ENCODE measurements at regions not wholly inside any gene's neighbourhood (a gene's known extent, or its start where the extent isn't known, plus 50 kb on each side); places are given as distances from the start of the nearest gene placed in this dataset.
"Not testable (repeated sequence)": the region's sequence is repeated elsewhere in the genome, so short reads cannot be mapped to it uniquely, and the experiment has no call there.

DNA sequence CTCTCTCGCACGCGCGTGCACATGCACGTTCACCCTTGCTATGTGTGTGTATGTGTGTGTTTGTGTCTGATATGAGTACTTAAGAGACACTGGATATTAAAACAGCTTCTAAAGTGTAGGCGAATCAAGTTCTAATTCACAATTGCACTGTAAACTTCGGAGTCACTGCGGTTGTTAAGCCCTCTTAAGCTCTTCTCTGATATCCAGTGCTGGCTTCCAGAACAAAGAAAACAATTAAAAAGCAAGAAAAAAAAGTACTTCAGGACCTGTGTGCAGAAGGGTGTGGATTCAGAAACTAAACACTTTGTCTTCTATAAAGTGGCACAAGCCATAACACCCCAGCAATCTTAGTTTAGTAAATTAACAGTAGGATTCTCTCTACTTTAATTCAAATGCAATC, 300.2 kb downstream of the PCDH7 start:
- Histone ChIP-seq H3K9me3 (no peaks in the 10 kb centered on the region), H3K4me1 (peaks cover 0 to 43% (median 21%) of the 10 kb centered on the region in 4 donors), H3K27me3 (no peaks in the 10 kb centered on the region), H3K36me3 (no peaks in the 10 kb centered on the region), H3K4me3 (no peak overlapping the region), H3K27ac (no peak overlapping the region)
- DNase-seq, result no peak
- intact Hi-C loops (cut with DNase I; ENCODE audit: low total_unique reads), result no loop called here
- TF ChIP-seq POLR2A (IDR thresholded peaks at IDR 0.05) (no peak), EP300 (IDR thresholded peaks at IDR 0.05) (no peak), POLR2AphosphoS5 (IDR thresholded peaks at IDR 0.05) (no peak), CTCF (IDR thresholded peaks at IDR 0.05) (no peak)
- 46 to 60% (median 49%) methylated on average over 8 of the region's 8 CpGs for WGBS, 5 donors

DNA sequence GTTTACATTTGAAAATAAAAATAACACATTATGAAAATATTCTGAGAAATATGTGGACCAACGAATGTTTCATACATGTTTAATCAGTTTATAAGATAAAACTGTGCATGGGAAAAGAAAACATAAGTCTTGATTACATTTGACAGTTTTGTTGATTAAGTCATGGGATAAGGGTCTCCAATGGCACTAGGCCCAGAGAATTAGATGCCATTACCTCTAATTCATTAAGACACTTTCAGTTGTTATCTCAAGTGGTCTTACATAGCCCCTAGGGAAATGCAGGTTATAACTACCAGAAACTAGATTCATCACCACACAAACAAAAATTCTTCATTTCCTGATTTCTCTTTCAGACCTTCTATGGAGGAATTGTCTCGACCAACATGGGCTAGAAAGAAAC, 300.8 kb downstream of the PCDH7 start:
- no peak overlapping the region for H3K4me3 ChIP-seq
- intact Hi-C loops (cut with DNase I; ENCODE audit: low total_unique reads), result no loop called here
- no peaks in the 10 kb centered on the region for H3K9me3 ChIP-seq
- no peak for DNase-seq
- peaks cover 0 to 43% (median 21%) of the 10 kb centered on the region in 4 donors for H3K4me1 ChIP-seq
- H3K36me3 ChIP-seq, result no peaks in the 10 kb centered on the region
- 48 to 58% (median 57%) methylated on average over 2 of the region's 2 CpGs for WGBS, 5 donors
- no peak overlapping the region for H3K27ac ChIP-seq
- no peak for TF ChIP-seq POLR2A (IDR thresholded peaks at IDR 0.05)
- TF ChIP-seq EP300 (IDR thresholded peaks at IDR 0.05), result no peak
- TF ChIP-seq POLR2AphosphoS5 (IDR thresholded peaks at IDR 0.05), result no peak
- no peak for TF ChIP-seq CTCF (IDR thresholded peaks at IDR 0.05)
- no peaks in the 10 kb centered on the region for H3K27me3 ChIP-seq

DNA sequence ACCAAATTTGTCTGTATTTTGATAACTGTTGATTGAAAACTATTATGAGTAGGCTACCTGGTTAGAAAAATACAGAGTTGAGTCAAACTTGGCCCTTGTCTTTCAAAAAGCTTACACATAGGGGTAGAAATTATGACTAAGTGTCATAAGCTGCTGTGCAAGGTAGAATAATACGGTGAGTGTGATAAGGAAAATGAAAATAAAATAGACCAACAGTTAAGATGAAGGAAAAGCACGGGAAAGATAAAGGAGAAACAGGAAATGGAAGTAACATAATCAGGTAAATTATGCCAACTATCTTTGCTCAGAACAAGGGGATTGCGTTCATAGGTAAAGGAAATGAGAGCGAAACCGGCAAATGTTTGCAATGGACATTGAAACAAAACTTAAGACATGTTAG, 302.5 kb downstream of the PCDH7 start:
- peak overlapping the region in 2 of 4 donors; percentile 9 to 23 for H3K4me3 ChIP-seq

GRCh38 chr4:31023109-31023508, 302.9 kb downstream of the PCDH7 start:
- H3K4me3 ChIP-seq, result peak overlapping the region in 2 of 4 donors; percentile 9 to 23
- no peaks in the 10 kb centered on the region for H3K27me3 ChIP-seq
- intact Hi-C loops (cut with DNase I; ENCODE audit: low total_unique reads), result no loop called here
- no peaks in the 10 kb centered on the region for H3K9me3 ChIP-seq
- WGBS, 5 donors, result 51 to 73% (median 56%) methylated on average over 2 of the region's 2 CpGs
- H3K27ac ChIP-seq, result peak overlapping the region in 2 of 5 donors; percentile 33 to 52
- no peaks in the 10 kb centered on the region for H3K36me3 ChIP-seq
- peaks cover 0 to 43% (median 21%) of the 10 kb centered on the region in 4 donors for H3K4me1 ChIP-seq
- no peak for DNase-seq
- no peak for TF ChIP-seq EP300 (IDR thresholded peaks at IDR 0.05)
- TF ChIP-seq POLR2AphosphoS5 (IDR thresholded peaks at IDR 0.05), result no peak
- TF ChIP-seq CTCF (IDR thresholded peaks at IDR 0.05), result no peak
- TF ChIP-seq POLR2A (IDR thresholded peaks at IDR 0.05), result no peak

More for the DNA sequence above, 302.5 kb downstream of the PCDH7 start:
- H3K36me3 ChIP-seq, result no peaks in the 10 kb centered on the region
- no peaks in the 10 kb centered on the region for H3K9me3 ChIP-seq
- peak overlapping the region in 2 of 5 donors; percentile 33 to 52 for H3K27ac ChIP-seq
- H3K27me3 ChIP-seq, result no peaks in the 10 kb centered on the region
- no peak for TF ChIP-seq POLR2A (IDR thresholded peaks at IDR 0.05)
- TF ChIP-seq EP300 (IDR thresholded peaks at IDR 0.05), result no peak
- peak in 1 of 3 donors; percentile 3 for TF ChIP-seq POLR2AphosphoS5 (IDR thresholded peaks at IDR 0.05)
- H3K4me1 ChIP-seq, result peaks cover 0 to 43% (median 21%) of the 10 kb centered on the region in 4 donors
- WGBS, 5 donors, result 33 to 58% (median 47%) methylated on average over 5 of the region's 5 CpGs
- DNase-seq, result no peak
- intact Hi-C loops (cut with DNase I; ENCODE audit: low total_unique reads), result no loop called here

- DNase-seq, result no peak
- Histone ChIP-seq H3K4me1 (peaks cover 0 to 43% (median 21%) of the 10 kb centered on the region in 4 donors), H3K27ac (no peak overlapping the region), H3K36me3 (no peaks in the 10 kb centered on the region), H3K9me3 (no peaks in the 10 kb centered on the region), H3K4me3 (no peak overlapping the region), H3K27me3 (no peaks in the 10 kb centered on the region)
- 57 to 66% (median 64%) methylated on average over 2 of the region's 2 CpGs for WGBS, 5 donors
- TF ChIP-seq POLR2AphosphoS5 (IDR thresholded peaks at IDR 0.05) (no peak), EP300 (IDR thresholded peaks at IDR 0.05) (no peak), CTCF (IDR thresholded peaks at IDR 0.05) (no peak), POLR2A (IDR thresholded peaks at IDR 0.05) (no peak)
- intact Hi-C loops (cut with DNase I; ENCODE audit: low total_unique reads), result no loop called here
These were observed 303.6 kb downstream of the PCDH7 start for GRCh38 chr4:31023742-31024141.

- H3K36me3 ChIP-seq; intact Hi-C loops (cut with DNase I; ENCODE audit: low total_unique reads); H3K27ac ChIP-seq; H3K9me3 ChIP-seq; H3K27me3 ChIP-seq; H3K4me3 ChIP-seq; DNase-seq: not testable (repeated sequence)
- H3K4me1 ChIP-seq, result peaks cover 0 to 41% (median 20%) of the 10 kb centered on the region in 4 donors
- 86 to 96% (median 93%) methylated on average over 12 of the region's 12 CpGs for WGBS, 5 donors
These were observed 304.6 kb downstream of the PCDH7 start for GRCh38 chr4:31024781-31025180.

Data from stomach (tissue), 8 donors.